Dedifferentiated amniotic fluid mesenchymal stem cell (primary cell): ENCODE measurements at regions not wholly inside any gene's neighbourhood (a gene's known extent, or its start where the extent isn't known, plus 50 kb on each side); places are given as distances from the start of the nearest gene placed in this dataset.
"Not testable (repeated sequence)": the region's sequence is repeated elsewhere in the genome, so short reads cannot be mapped to it uniquely, and the experiment has no call there.

Source experiments
- DNase-seq: peaks from one replicate; pipeline ENCODE4 v3.0.0-alpha.2; 2016; ENCODE audit errors: extremely low spot score

- no peak for DNase-seq
Measured at GRCh38 chr11:95442531-95443050, 211.6 kb upstream of the SESN3 start.

GRCh38 chr11:95435628-95436353 is 204.8 kb upstream of the SESN3 start:
- no peak for DNase-seq

- DNase-seq, result no peak
Measured at GRCh38 chr11:95435192-95435591, 204.2 kb upstream of the SESN3 start.

GRCh38 chr11:95434489-95435057 is 203.6 kb upstream of the SESN3 start:
- no peak for DNase-seq

GRCh38 chr11:95434009-95434408 is 203.0 kb upstream of the SESN3 start:
- DNase-seq, result no peak

- DNase-seq, result no peak
Measured at GRCh38 chr11:95432714-95433503, 201.9 kb upstream of the SESN3 start.

GRCh38 chr11:95429376-95429907 is 198.4 kb upstream of the SESN3 start:
- no peak for DNase-seq

GRCh38 chr11:95426823-95427462 is 195.9 kb upstream of the SESN3 start:
- no peak for DNase-seq

GRCh38 chr11:95419915-95420314 is 188.9 kb upstream of the SESN3 start:
- peak; percentile 52 for DNase-seq

GRCh38 chr11:95418916-95419315 is 187.9 kb upstream of the SESN3 start:
- no peak for DNase-seq

GRCh38 chr11:95417832-95418231 is 186.8 kb upstream of the SESN3 start:
- DNase-seq, result no peak

GRCh38 chr11:95415837-95416304 is 184.9 kb upstream of the SESN3 start:
- no peak for DNase-seq

GRCh38 chr11:95414217-95414616 is 183.2 kb upstream of the SESN3 start:
- DNase-seq, result no peak

- no peak for DNase-seq
Measured at GRCh38 chr11:95413761-95414160, 182.8 kb upstream of the SESN3 start.

GRCh38 chr11:95413021-95413420 is 182.0 kb upstream of the SESN3 start:
- DNase-seq, result no peak

- no peak for DNase-seq
Measured at GRCh38 chr11:95412074-95412473, 181.1 kb upstream of the SESN3 start.

GRCh38 chr11:95410707-95411106 is 179.7 kb upstream of the SESN3 start:
- DNase-seq, result not testable (repeated sequence)

GRCh38 chr11:95406271-95406670 is 175.3 kb upstream of the SESN3 start:
- DNase-seq, result no peak

- no peak for DNase-seq
Measured at GRCh38 chr11:95404370-95404769, 173.4 kb upstream of the SESN3 start.

- no peak for DNase-seq
Measured at GRCh38 chr11:95398437-95399112, 167.6 kb upstream of the SESN3 start.

GRCh38 chr11:95392644-95393043 is 161.6 kb upstream of the SESN3 start:
- DNase-seq, result no peak
